ENCODE measurements at regions not wholly inside any gene's neighbourhood (a gene's known extent, or its start where the extent isn't known, plus 50 kb on each side); places are given as distances from the start of the nearest gene placed in this dataset.
"Not testable (repeated sequence)": the region's sequence is repeated elsewhere in the genome, so short reads cannot be mapped to it uniquely, and the experiment has no call there.

GRCh38 chr2:131722256-131722655, 194.6 kb downstream of the CCDC74A start:
- TF ChIP-seq POLR2A, POLR2AphosphoS5, POU2F2, TAF1 (IDR thresholded peaks at IDR 0.05; ENCODE audit: low read depth, low read length): not testable (repeated sequence)
